GM23248 (cell line): ENCODE measurements at regions not wholly inside any gene's neighbourhood (a gene's known extent, or its start where the extent isn't known, plus 50 kb on each side); places are given as distances from the start of the nearest gene placed in this dataset.

Experiments used
- EZH2 ChIP-seq: fragments of 200-600 bp; sonication (generic); IDR thresholded peaks from 2 replicates; pipeline ENCODE4 v1.6.1; 2018; ENCODE audit warnings: antibody characterized with exemption, mild to moderate bottlenecking; ENCODE audit not compliant: insufficient read depth, poor library complexity, severe bottlenecking
- EZH2phosphoT487 ChIP-seq: fragments of 200-600 bp; sonication (generic); IDR thresholded peaks from 2 replicates; pipeline ENCODE4 v1.6.1; 2018; ENCODE audit warnings: antibody characterized with exemption, moderate library complexity, mild to moderate bottlenecking, low read depth; ENCODE audit not compliant: insufficient read depth

GRCh38 chr6:50337532-50338122 lies 287.9 kb upstream of the DEFB112 start:
- TF ChIP-seq EZH2 (no peak), EZH2phosphoT487 (no peak)
